ENCODE measurements at regions not wholly inside any gene's neighbourhood (a gene's known extent, or its start where the extent isn't known, plus 50 kb on each side); places are given as distances from the start of the nearest gene placed in this dataset.

- H3K4me1 Mint-ChIP-seq: no peaks in the 10 kb centered on the region
- H3K4me3 Mint-ChIP-seq: no peak overlapping the region
- no peaks in the 10 kb centered on the region for H3K36me3 Mint-ChIP-seq
- H3K9me3 Mint-ChIP-seq: peaks cover 6% of the 10 kb centered on the region
- H3K27me3 Mint-ChIP-seq: no peaks in the 10 kb centered on the region
- DNase-seq: no peak
- H3K27ac Mint-ChIP-seq: no peak overlapping the region
Observed at GRCh38 chr9:115922444-115922843, 231.1 kb upstream of the PAPPA start.

DNA sequence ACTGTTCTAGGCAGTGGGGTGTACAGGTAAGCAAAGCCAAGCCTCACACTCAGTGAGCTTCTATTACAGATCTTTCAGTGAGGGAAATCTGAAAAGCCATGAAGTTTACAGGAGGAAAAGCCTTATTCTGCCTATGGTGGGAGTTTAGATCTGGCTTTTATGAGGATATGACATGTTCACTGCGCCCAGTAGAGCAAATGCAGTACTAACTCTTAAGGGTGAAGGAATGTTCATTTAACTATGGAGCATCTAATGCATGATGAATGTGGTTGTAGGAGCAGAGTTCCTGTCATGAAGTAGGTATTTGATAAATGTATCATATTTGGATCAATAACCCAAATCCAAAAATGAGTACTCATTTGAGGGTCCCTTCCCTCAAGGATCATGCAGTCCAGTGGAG is 230.2 kb upstream of the PAPPA start:
- Mint-ChIP-seq H3K9me3 (peaks cover 6% of the 10 kb centered on the region), H3K27ac (no peak overlapping the region), H3K36me3 (no peaks in the 10 kb centered on the region), H3K27me3 (no peaks in the 10 kb centered on the region), H3K4me3 (no peak overlapping the region), H3K4me1 (no peaks in the 10 kb centered on the region)
- no peak for DNase-seq

GRCh38 chr9:115923903-115924668 is 229.5 kb upstream of the PAPPA start:
- Mint-ChIP-seq H3K27me3 (no peaks in the 10 kb centered on the region), H3K27ac (no peak overlapping the region), H3K9me3 (peaks cover 6% of the 10 kb centered on the region), H3K4me3 (no peak overlapping the region), H3K4me1 (no peaks in the 10 kb centered on the region), H3K36me3 (no peaks in the 10 kb centered on the region)
- no peak for DNase-seq

DNA sequence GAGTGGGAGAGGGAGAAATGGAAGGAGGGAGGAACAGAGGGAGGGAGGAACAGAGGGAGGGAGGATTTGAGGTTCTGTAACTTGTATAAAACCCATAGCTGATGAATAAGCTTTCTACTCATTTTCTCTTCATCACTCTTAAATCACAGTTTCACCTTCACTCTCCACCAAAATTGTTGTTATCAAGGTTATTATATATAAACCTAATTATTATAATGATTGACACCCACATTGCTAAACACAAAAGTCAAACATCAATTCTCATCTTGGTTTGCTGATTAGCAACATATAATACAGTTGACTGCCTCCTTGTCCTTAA is 229.0 kb upstream of the PAPPA start:
- no peak for DNase-seq
- H3K4me3 Mint-ChIP-seq: no peak overlapping the region
- no peaks in the 10 kb centered on the region for H3K36me3 Mint-ChIP-seq
- H3K4me1 Mint-ChIP-seq: no peaks in the 10 kb centered on the region
- no peaks in the 10 kb centered on the region for H3K27me3 Mint-ChIP-seq
- no peak overlapping the region for H3K27ac Mint-ChIP-seq
- H3K9me3 Mint-ChIP-seq: peaks cover 6% of the 10 kb centered on the region

GRCh38 chr9:115925424-115925823 is 228.2 kb upstream of the PAPPA start:
- no peak overlapping the region for H3K27ac Mint-ChIP-seq
- no peaks in the 10 kb centered on the region for H3K27me3 Mint-ChIP-seq
- DNase-seq: no peak
- no peaks in the 10 kb centered on the region for H3K36me3 Mint-ChIP-seq
- no peaks in the 10 kb centered on the region for H3K4me1 Mint-ChIP-seq
- peaks cover 6% of the 10 kb centered on the region for H3K9me3 Mint-ChIP-seq
- no peak overlapping the region for H3K4me3 Mint-ChIP-seq

DNA sequence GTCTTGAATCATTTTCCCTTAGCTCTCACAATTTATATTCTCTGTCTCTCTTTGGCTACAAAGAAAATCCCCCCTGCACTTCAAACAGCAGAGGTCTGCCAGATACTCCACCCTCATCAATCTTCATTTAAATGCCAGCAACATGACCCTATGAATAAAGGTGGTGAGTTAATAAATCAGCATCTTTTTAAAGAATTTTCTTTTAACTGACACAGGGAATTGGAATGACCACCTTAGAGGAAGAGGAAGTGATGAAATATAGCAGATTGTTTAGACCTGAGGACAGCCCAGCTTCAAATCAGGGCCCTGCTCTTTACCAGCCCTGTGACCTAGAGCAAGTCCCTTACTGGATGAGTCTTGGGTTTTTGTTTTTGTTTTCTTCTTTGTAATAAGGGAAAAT is 223.1 kb upstream of the PAPPA start:
- no peak for DNase-seq
- no peaks in the 10 kb centered on the region for H3K4me1 Mint-ChIP-seq
- no peaks in the 10 kb centered on the region for H3K27me3 Mint-ChIP-seq
- H3K36me3 Mint-ChIP-seq: no peaks in the 10 kb centered on the region
- no peak overlapping the region for H3K27ac Mint-ChIP-seq
- no peaks in the 10 kb centered on the region for H3K9me3 Mint-ChIP-seq
- H3K4me3 Mint-ChIP-seq: no peak overlapping the region

GRCh38 chr9:115938479-115938878 is 215.1 kb upstream of the PAPPA start:
- no peaks in the 10 kb centered on the region for H3K36me3 Mint-ChIP-seq
- no peaks in the 10 kb centered on the region for H3K9me3 Mint-ChIP-seq
- no peak overlapping the region for H3K4me3 Mint-ChIP-seq
- no peak for DNase-seq
- H3K27me3 Mint-ChIP-seq: no peaks in the 10 kb centered on the region
- no peaks in the 10 kb centered on the region for H3K4me1 Mint-ChIP-seq
- H3K27ac Mint-ChIP-seq: no peak overlapping the region

DNA sequence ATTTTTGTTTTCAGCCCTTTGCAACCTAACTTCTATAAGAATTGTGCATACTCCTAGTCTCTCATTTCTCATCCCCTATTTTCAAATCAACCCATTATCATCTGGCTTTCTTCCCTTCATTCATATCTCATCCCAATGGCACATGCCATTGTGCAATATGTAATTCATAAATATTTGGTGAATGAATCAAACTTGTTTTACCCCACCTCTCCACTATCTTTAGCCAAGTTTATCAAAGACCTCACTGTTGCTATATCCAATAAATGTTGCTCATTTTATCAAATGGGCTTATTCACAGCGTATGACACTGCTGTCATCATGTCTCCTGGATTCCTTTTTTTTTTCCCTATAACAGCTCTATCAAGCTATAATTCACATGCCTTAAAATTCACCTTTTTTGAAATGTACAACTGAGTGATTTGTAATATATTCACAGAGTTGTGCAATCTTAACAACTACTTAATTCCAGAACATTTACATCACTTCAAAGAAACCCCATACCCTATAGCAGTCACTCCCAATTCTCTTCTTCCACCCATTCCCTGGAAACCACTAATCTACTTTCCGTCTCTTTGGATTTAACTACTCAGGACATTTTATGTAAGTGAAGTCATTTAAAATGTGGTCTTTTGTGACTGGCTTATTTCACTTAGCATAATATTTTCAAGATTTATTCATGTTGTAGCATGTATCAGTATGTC is 214.4 kb upstream of the PAPPA start:
- Mint-ChIP-seq H3K36me3 (no peaks in the 10 kb centered on the region), H3K4me1 (no peaks in the 10 kb centered on the region), H3K27me3 (no peaks in the 10 kb centered on the region), H3K27ac (no peak overlapping the region), H3K4me3 (no peak overlapping the region), H3K9me3 (no peaks in the 10 kb centered on the region)
- no peak for DNase-seq

- Mint-ChIP-seq H3K27me3 (no peaks in the 10 kb centered on the region), H3K36me3 (no peaks in the 10 kb centered on the region), H3K4me3 (no peak overlapping the region), H3K27ac (no peak overlapping the region), H3K4me1 (no peaks in the 10 kb centered on the region), H3K9me3 (no peaks in the 10 kb centered on the region)
- no peak for DNase-seq
Observed at GRCh38 chr9:115941561-115942315, 211.9 kb upstream of the PAPPA start.

DNA sequence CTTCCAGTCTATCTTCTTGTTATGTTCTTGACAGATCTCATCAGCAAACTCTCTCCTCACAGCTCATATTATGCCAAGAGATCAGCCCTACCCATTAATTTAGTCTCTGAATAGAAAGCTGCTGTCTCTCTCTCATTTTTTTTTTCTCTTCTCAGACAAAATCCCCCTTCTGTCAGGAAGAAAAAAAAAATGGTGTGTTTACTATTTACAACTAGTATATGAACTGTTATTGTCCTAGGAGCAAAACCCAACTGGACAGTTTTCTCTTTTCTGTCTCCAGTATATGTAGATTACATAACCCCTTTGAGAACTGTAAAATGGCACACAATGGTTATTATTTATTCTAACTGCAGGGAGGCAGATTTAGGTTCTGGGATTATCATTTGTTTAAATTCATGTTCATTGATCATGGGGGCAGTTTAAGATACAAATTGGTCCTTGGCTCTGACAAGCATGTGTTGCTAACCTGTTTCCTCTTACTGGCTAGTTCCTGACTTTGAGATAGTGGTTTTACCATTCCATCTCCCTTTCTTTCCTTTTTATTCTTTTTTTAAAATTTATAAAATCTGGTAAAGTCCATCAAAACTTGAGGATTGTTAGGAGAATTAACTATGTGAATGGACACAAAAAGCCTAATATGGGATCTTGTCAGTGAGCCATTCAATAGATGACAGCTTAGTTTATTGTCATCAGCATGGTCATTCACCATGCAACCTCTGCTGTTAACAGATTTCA is 210.0 kb upstream of the PAPPA start:
- no peaks in the 10 kb centered on the region for H3K36me3 Mint-ChIP-seq
- no peak for DNase-seq
- no peaks in the 10 kb centered on the region for H3K4me1 Mint-ChIP-seq
- no peaks in the 10 kb centered on the region for H3K27me3 Mint-ChIP-seq
- H3K27ac Mint-ChIP-seq: no peak overlapping the region
- H3K9me3 Mint-ChIP-seq: no peaks in the 10 kb centered on the region
- no peak overlapping the region for H3K4me3 Mint-ChIP-seq

GRCh38 chr9:115944166-115944948 is 209.2 kb upstream of the PAPPA start:
- Mint-ChIP-seq H3K4me1 (no peaks in the 10 kb centered on the region), H3K27me3 (no peaks in the 10 kb centered on the region), H3K27ac (no peak overlapping the region), H3K9me3 (no peaks in the 10 kb centered on the region), H3K4me3 (no peak overlapping the region), H3K36me3 (no peaks in the 10 kb centered on the region)
- DNase-seq: no peak

DNA sequence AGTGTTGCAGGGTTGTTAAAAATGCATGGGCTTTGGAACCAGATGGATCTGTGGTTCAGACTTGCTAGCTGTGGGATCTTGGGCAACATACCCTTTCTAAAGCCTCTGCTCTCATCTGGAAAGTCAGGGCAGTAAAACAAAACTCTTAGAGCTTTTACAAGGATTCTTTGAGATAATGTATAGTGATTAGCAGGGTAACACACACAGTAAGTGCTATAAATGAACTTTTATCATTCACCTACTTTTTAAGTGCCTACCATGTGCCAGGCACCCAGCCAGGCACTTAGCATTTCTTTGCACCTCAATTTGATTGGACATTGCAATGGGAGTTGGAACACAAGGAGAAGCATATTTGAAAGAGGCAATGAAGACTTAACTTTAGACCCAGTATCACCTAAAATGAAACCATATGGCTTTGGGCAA is 208.6 kb upstream of the PAPPA start:
- no peak for DNase-seq
- no peak overlapping the region for H3K4me3 Mint-ChIP-seq
- no peaks in the 10 kb centered on the region for H3K36me3 Mint-ChIP-seq
- H3K27ac Mint-ChIP-seq: no peak overlapping the region
- no peaks in the 10 kb centered on the region for H3K27me3 Mint-ChIP-seq
- no peaks in the 10 kb centered on the region for H3K9me3 Mint-ChIP-seq
- no peaks in the 10 kb centered on the region for H3K4me1 Mint-ChIP-seq

DNA sequence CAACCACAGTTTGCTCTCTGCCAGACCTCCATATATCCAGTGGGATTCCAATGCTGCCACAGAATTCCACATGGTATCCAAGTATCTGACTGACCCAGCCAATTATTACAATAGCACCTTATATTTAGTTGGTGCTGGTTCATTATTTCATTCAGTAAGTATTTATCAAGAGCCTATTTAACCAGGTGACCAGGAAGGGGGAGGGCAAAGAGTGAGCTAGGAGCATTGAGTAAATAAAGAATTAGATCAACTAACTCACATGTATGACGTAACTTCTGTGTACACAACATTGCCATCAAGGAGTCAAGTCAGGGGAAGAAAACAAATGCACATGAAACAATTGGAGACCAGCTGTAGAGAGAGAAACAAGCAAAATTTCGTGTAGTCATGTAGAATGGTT is 207.1 kb upstream of the PAPPA start:
- no peak overlapping the region for H3K27ac Mint-ChIP-seq
- H3K4me3 Mint-ChIP-seq: no peak overlapping the region
- no peaks in the 10 kb centered on the region for H3K9me3 Mint-ChIP-seq
- H3K4me1 Mint-ChIP-seq: no peaks in the 10 kb centered on the region
- H3K36me3 Mint-ChIP-seq: no peaks in the 10 kb centered on the region
- no peak for DNase-seq
- H3K27me3 Mint-ChIP-seq: peaks cover 6% of the 10 kb centered on the region

GRCh38 chr9:115951977-115952376 is 201.6 kb upstream of the PAPPA start:
- no peak overlapping the region for H3K27ac Mint-ChIP-seq
- no peak overlapping the region for H3K4me3 Mint-ChIP-seq
- no peaks in the 10 kb centered on the region for H3K4me1 Mint-ChIP-seq
- DNase-seq: no peak
- peaks cover 6% of the 10 kb centered on the region for H3K27me3 Mint-ChIP-seq
- H3K36me3 Mint-ChIP-seq: no peaks in the 10 kb centered on the region
- no peaks in the 10 kb centered on the region for H3K9me3 Mint-ChIP-seq
